ENCODE measurements at regions not wholly inside any gene's neighbourhood (a gene's known extent, or its start where the extent isn't known, plus 50 kb on each side); places are given as distances from the start of the nearest gene placed in this dataset.

- Mint-ChIP-seq H3K4me3 (no peak overlapping the region), H3K36me3 (no peaks in the 10 kb centered on the region), H3K27me3 (peaks cover 0 to 2% of the 10 kb centered on the region in 2 donors), H3K9me3 (peaks cover 0 to 12% (median 3%) of the 10 kb centered on the region in 5 donors), H3K4me1 (no peaks in the 10 kb centered on the region), H3K27ac (peak overlapping the region in 1 of 8 donors; percentile 34)
- CTCF ChIA-PET = interaction anchor here (0.8 kb wide), 1 partner anchor 16 kb away, joined by 4 read pairs; no protein-coding TSS in a partner anchor
- H3K4me3 ChIP-seq (ENCODE audit: low read length) = no peak overlapping the region
- POLR2A ChIA-PET = no interaction called here
- no peak overlapping the region for H3K27ac ChIP-seq (ENCODE audit: low read depth, low read length)
- no peaks in the 10 kb centered on the region for H3K4me1 ChIP-seq (ENCODE audit: insufficient read depth, low read length)
- DNase-seq = no peak
- H3K9me3 ChIP-seq (ENCODE audit: low read length) = no peaks in the 10 kb centered on the region
- H3K27me3 ChIP-seq (ENCODE audit: insufficient read depth, low read length, poor library complexity, severe bottlenecking) = no peaks in the 10 kb centered on the region
- no peaks in the 10 kb centered on the region for H3K36me3 ChIP-seq (ENCODE audit: insufficient read depth, low read length)
Observed at GRCh38 chr11:15819679-15820286, 536.6 kb downstream of the SOX6 start.

- no peak for DNase-seq
- Histone ChIP-seq H3K36me3 (ENCODE audit: insufficient read depth, low read length) (no peaks in the 10 kb centered on the region), H3K27me3 (ENCODE audit: insufficient read depth, low read length, poor library complexity, severe bottlenecking) (no peaks in the 10 kb centered on the region), H3K27ac (ENCODE audit: low read depth, low read length) (no peak overlapping the region), H3K9me3 (ENCODE audit: low read length) (no peaks in the 10 kb centered on the region), H3K4me1 (ENCODE audit: insufficient read depth, low read length) (no peaks in the 10 kb centered on the region), H3K4me3 (ENCODE audit: low read length) (no peak overlapping the region)
- CTCF ChIA-PET = no interaction called here
- Mint-ChIP-seq H3K36me3 (no peaks in the 10 kb centered on the region), H3K4me3 (no peak overlapping the region), H3K27ac (no peak overlapping the region), H3K9me3 (peaks cover 0 to 12% (median 4%) of the 10 kb centered on the region in 5 donors), H3K27me3 (peaks cover 0 to 2% of the 10 kb centered on the region in 2 donors), H3K4me1 (no peaks in the 10 kb centered on the region)
- POLR2A ChIA-PET = no interaction called here
Observed at GRCh38 chr11:15821451-15821850, 534.9 kb downstream of the SOX6 start.

- Mint-ChIP-seq H3K27ac (no peak overlapping the region), H3K36me3 (no peaks in the 10 kb centered on the region), H3K4me1 (no peaks in the 10 kb centered on the region), H3K27me3 (peaks cover 0 to 2% of the 10 kb centered on the region in 2 donors), H3K4me3 (no peak overlapping the region), H3K9me3 (peaks cover 0 to 14% (median 0%) of the 10 kb centered on the region in 5 donors)
- no peaks in the 10 kb centered on the region for H3K4me1 ChIP-seq (ENCODE audit: insufficient read depth, low read length)
- no peak overlapping the region for H3K4me3 ChIP-seq (ENCODE audit: low read length)
- DNase-seq = no peak
- no peak overlapping the region for H3K27ac ChIP-seq (ENCODE audit: low read depth, low read length)
- H3K27me3 ChIP-seq (ENCODE audit: insufficient read depth, low read length, poor library complexity, severe bottlenecking) = no peaks in the 10 kb centered on the region
- POLR2A ChIA-PET = no interaction called here
- H3K36me3 ChIP-seq (ENCODE audit: insufficient read depth, low read length) = no peaks in the 10 kb centered on the region
- no peaks in the 10 kb centered on the region for H3K9me3 ChIP-seq (ENCODE audit: low read length)
- CTCF ChIA-PET = no interaction called here
Observed at GRCh38 chr11:15824060-15824459, 532.3 kb downstream of the SOX6 start.

GRCh38 chr11:15825976-15826650 is 530.2 kb downstream of the SOX6 start:
- Mint-ChIP-seq H3K27ac (no peak overlapping the region), H3K4me1 (no peaks in the 10 kb centered on the region), H3K9me3 (peaks cover 0 to 7% (median 0%) of the 10 kb centered on the region in 5 donors), H3K4me3 (no peak overlapping the region), H3K27me3 (peaks cover 0 to 2% of the 10 kb centered on the region in 2 donors), H3K36me3 (no peaks in the 10 kb centered on the region)
- Histone ChIP-seq H3K9me3 (ENCODE audit: low read length) (no peaks in the 10 kb centered on the region), H3K4me3 (ENCODE audit: low read length) (no peak overlapping the region), H3K27ac (ENCODE audit: low read depth, low read length) (no peak overlapping the region), H3K36me3 (ENCODE audit: insufficient read depth, low read length) (no peaks in the 10 kb centered on the region), H3K27me3 (ENCODE audit: insufficient read depth, low read length, poor library complexity, severe bottlenecking) (no peaks in the 10 kb centered on the region), H3K4me1 (ENCODE audit: insufficient read depth, low read length) (no peaks in the 10 kb centered on the region)
- POLR2A ChIA-PET = no interaction called here
- no peak for DNase-seq
- CTCF ChIA-PET = no interaction called here

GRCh38 chr11:15826826-15827225 is 529.5 kb downstream of the SOX6 start:
- ChIA-PET POLR2A (no interaction called here), CTCF (no interaction called here)
- H3K27ac ChIP-seq (ENCODE audit: low read depth, low read length) = no peak overlapping the region
- no peak overlapping the region for H3K27ac Mint-ChIP-seq
- no peak overlapping the region for H3K4me3 ChIP-seq (ENCODE audit: low read length)
- H3K27me3 Mint-ChIP-seq = peaks cover 0 to 2% of the 10 kb centered on the region in 2 donors
- H3K36me3 ChIP-seq (ENCODE audit: insufficient read depth, low read length) = no peaks in the 10 kb centered on the region
- H3K4me1 Mint-ChIP-seq = no peaks in the 10 kb centered on the region
- no peak overlapping the region for H3K4me3 Mint-ChIP-seq
- H3K4me1 ChIP-seq (ENCODE audit: insufficient read depth, low read length) = no peaks in the 10 kb centered on the region
- H3K36me3 Mint-ChIP-seq = no peaks in the 10 kb centered on the region
- H3K9me3 Mint-ChIP-seq = peaks cover 0 to 7% (median 0%) of the 10 kb centered on the region in 5 donors
- no peaks in the 10 kb centered on the region for H3K9me3 ChIP-seq (ENCODE audit: low read length)
- no peak for DNase-seq
- no peaks in the 10 kb centered on the region for H3K27me3 ChIP-seq (ENCODE audit: insufficient read depth, low read length, poor library complexity, severe bottlenecking)

- Mint-ChIP-seq H3K36me3 (no peaks in the 10 kb centered on the region), H3K4me1 (no peaks in the 10 kb centered on the region), H3K27me3 (no peaks in the 10 kb centered on the region), H3K27ac (no peak overlapping the region), H3K4me3 (no peak overlapping the region), H3K9me3 (peaks cover 0 to 5% (median 0%) of the 10 kb centered on the region in 5 donors)
- Histone ChIP-seq H3K4me3 (ENCODE audit: low read length) (no peak overlapping the region), H3K9me3 (ENCODE audit: low read length) (no peaks in the 10 kb centered on the region), H3K27ac (ENCODE audit: low read depth, low read length) (no peak overlapping the region), H3K4me1 (ENCODE audit: insufficient read depth, low read length) (no peaks in the 10 kb centered on the region), H3K27me3 (ENCODE audit: insufficient read depth, low read length, poor library complexity, severe bottlenecking) (no peaks in the 10 kb centered on the region), H3K36me3 (ENCODE audit: insufficient read depth, low read length) (no peaks in the 10 kb centered on the region)
- POLR2A ChIA-PET = no interaction called here
- no peak for DNase-seq
- CTCF ChIA-PET = no interaction called here
Observed at GRCh38 chr11:15828215-15828853, 528.0 kb downstream of the SOX6 start.

GRCh38 chr11:15829312-15829711 is 527.0 kb downstream of the SOX6 start:
- H3K9me3 Mint-ChIP-seq = peaks cover 0 to 8% (median 0%) of the 10 kb centered on the region in 5 donors
- H3K4me3 ChIP-seq (ENCODE audit: low read length) = no peak overlapping the region
- H3K4me1 ChIP-seq (ENCODE audit: insufficient read depth, low read length) = no peaks in the 10 kb centered on the region
- H3K27me3 ChIP-seq (ENCODE audit: insufficient read depth, low read length, poor library complexity, severe bottlenecking) = no peaks in the 10 kb centered on the region
- no peak overlapping the region for H3K4me3 Mint-ChIP-seq
- no peak overlapping the region for H3K27ac Mint-ChIP-seq
- ChIA-PET CTCF (no interaction called here), POLR2A (no interaction called here)
- no peaks in the 10 kb centered on the region for H3K4me1 Mint-ChIP-seq
- H3K9me3 ChIP-seq (ENCODE audit: low read length) = no peaks in the 10 kb centered on the region
- no peaks in the 10 kb centered on the region for H3K27me3 Mint-ChIP-seq
- no peaks in the 10 kb centered on the region for H3K36me3 Mint-ChIP-seq
- H3K36me3 ChIP-seq (ENCODE audit: insufficient read depth, low read length) = no peaks in the 10 kb centered on the region
- H3K27ac ChIP-seq (ENCODE audit: low read depth, low read length) = no peak overlapping the region
- DNase-seq = no peak

GRCh38 chr11:15830741-15831428 is 525.5 kb downstream of the SOX6 start:
- Histone ChIP-seq H3K4me1 (ENCODE audit: insufficient read depth, low read length) (no peaks in the 10 kb centered on the region), H3K4me3 (ENCODE audit: low read length) (no peak overlapping the region), H3K36me3 (ENCODE audit: insufficient read depth, low read length) (no peaks in the 10 kb centered on the region), H3K27me3 (ENCODE audit: insufficient read depth, low read length, poor library complexity, severe bottlenecking) (no peaks in the 10 kb centered on the region), H3K9me3 (ENCODE audit: low read length) (no peaks in the 10 kb centered on the region), H3K27ac (ENCODE audit: low read depth, low read length) (no peak overlapping the region)
- POLR2A ChIA-PET = no interaction called here
- Mint-ChIP-seq H3K4me1 (no peaks in the 10 kb centered on the region), H3K9me3 (peaks cover 0 to 12% (median 0%) of the 10 kb centered on the region in 5 donors), H3K36me3 (no peaks in the 10 kb centered on the region), H3K27ac (no peak overlapping the region), H3K4me3 (no peak overlapping the region), H3K27me3 (peaks cover 0 to 1% of the 10 kb centered on the region in 2 donors)
- CTCF ChIA-PET = no interaction called here
- DNase-seq = no peak

Measured in CD8-positive, alpha-beta memory T cell (primary cell).